ENCODE measurements at regions not wholly inside any gene's neighbourhood (a gene's known extent, or its start where the extent isn't known, plus 50 kb on each side); places are given as distances from the start of the nearest gene placed in this dataset.

DNA sequence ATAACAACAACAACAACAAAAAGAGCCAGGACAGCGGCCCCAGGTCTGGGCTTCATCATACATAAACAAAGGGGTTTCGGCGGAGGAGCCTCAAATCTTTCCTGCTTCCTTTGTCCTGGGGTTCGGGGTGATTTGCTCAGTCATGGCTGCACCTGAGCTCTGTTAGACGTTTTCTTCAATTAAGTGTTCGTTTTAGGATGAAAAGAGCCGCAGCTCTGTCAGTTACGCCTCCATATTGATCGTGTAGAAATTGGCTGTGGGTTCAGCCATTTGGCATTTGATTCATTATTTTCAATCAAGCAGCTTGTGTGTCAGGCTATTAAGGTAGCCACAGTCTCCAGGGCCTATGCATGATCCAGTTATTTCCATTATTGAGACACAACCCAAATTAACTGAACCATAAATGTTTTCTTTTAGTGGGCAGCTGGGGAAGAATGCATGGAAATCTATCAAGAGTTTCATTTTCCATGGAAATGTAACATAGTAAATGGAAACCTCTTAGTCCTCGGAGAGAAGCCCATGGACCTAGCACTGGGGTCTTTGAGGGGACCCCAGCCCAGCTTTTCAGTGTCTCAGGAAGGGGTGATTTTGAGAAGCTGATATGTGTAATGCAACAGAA, 370.0 kb upstream of the C1orf174 start:
- TF ChIP-seq, protein P1, sequence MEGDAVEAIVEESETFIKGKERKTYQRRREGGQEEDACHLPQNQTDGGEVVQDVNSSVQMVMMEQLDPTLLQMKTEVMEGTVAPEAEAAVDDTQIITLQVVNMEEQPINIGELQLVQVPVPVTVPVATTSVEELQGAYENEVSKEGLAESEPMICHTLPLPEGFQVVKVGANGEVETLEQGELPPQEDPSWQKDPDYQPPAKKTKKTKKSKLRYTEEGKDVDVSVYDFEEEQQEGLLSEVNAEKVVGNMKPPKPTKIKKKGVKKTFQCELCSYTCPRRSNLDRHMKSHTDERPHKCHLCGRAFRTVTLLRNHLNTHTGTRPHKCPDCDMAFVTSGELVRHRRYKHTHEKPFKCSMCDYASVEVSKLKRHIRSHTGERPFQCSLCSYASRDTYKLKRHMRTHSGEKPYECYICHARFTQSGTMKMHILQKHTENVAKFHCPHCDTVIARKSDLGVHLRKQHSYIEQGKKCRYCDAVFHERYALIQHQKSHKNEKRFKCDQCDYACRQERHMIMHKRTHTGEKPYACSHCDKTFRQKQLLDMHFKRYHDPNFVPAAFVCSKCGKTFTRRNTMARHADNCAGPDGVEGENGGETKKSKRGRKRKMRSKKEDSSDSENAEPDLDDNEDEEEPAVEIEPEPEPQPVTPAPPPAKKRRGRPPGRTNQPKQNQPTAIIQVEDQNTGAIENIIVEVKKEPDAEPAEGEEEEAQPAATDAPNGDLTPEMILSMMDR (IDR thresholded peaks at IDR 0.05; ENCODE audit: low read depth, low read length, missing control alignments) = no peak
- no peak for DNase-seq (ENCODE audit: extremely low read depth, low read depth)
- H3K4me3 ChIP-seq (replicated peaks; ENCODE audit: low read depth, low read length) = no peak overlapping the region

DNA sequence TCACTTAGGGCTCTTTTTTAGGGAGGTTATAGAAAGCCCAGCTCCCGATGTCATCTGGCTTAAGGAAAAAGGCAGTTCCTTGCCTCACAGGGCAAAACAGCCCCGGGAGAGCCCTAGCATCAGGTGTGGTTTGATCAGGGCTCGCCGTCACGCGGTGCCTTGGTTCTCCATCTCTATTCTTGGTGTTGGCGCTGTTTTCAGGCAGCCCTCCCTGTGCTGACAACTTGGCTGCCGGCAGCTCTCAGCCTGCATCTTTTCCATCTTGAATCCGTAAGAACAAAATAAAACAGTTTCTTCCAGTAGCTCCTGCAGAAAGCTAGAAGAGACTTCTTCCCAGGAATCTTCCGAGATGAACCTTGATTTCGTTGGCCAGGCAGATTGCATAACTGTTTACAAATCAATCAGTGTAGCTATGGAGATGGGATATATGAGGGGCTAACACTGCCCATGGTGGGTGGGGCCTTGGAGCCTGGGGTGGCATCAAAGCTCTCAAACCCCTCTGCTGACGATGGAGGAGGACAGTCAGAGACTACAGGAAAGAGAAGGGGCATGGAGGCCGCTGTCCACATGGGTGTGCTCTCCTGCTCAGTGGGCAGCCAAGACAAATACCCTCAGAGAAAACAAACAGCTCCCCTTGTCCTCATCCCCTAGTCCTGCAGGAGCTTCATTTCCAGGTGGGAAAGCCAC, 370.7 kb upstream of the C1orf174 start:
- no peak overlapping the region for H3K4me3 ChIP-seq (replicated peaks; ENCODE audit: low read depth, low read length)
- no peak for DNase-seq (ENCODE audit: extremely low read depth, low read depth)
- TF ChIP-seq, protein P1 (IDR thresholded peaks at IDR 0.05; ENCODE audit: low read depth, low read length, missing control alignments) = no peak

DNA sequence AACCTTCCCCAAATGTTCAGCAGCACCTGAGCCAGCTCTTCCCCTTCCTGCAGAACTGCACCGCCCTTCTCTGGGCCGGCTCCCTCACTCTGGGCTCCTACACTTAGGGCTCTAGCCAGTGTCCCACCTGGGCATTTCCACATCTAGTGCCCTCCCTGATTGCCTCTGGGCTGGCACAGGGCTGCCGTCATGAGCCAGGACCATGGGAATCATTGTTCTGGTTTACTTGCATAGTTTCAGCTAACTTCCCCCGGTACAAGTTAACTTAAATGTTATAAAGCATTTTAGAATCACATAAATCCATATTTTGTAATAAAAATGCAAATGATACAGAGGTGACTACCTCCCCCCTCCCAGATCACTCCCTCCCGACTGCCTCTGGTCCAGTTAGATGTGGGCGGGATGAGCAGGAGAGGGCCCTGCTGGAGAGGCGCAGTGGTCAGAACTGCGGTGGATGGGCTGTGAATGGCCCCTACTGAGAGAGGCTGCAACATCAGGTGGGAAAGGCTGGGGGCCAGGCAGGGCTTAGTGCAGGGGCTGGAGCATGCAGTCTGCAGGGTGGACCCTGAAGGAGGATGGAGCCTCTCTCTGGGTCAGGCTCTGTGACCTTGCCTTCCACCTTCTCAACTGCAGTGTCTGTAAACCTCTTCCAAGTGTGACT, 371.4 kb upstream of the C1orf174 start:
- no peak for DNase-seq (ENCODE audit: extremely low read depth, low read depth)
- TF ChIP-seq, protein P1 (IDR thresholded peaks at IDR 0.05; ENCODE audit: low read depth, low read length, missing control alignments) = no peak
- no peak overlapping the region for H3K4me3 ChIP-seq (replicated peaks; ENCODE audit: low read depth, low read length)

DNA sequence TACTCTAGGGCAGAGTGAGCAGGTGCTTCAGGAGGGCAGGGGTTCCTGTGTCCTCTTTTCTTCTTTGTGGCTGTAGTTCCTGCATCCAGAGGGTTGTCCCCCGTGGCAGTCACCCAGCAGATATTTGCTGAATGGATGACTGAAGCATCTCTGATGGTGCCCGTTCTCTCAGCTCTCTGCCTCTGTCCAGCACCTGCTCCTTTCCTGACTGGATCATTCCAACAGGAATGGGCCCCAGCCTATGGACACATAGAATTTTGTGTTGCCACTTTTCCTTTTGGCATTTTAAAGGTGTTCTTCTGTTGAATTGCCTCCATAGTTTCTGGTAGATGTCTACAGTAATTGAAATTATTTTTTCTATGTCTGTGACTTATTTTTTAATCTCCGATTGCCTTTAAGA, 372.5 kb upstream of the C1orf174 start:
- TF ChIP-seq, protein P1 (IDR thresholded peaks at IDR 0.05; ENCODE audit: low read depth, low read length, missing control alignments) = no peak
- H3K4me3 ChIP-seq (replicated peaks; ENCODE audit: low read depth, low read length) = no peak overlapping the region
- DNase-seq (ENCODE audit: extremely low read depth, low read depth) = no peak

DNA sequence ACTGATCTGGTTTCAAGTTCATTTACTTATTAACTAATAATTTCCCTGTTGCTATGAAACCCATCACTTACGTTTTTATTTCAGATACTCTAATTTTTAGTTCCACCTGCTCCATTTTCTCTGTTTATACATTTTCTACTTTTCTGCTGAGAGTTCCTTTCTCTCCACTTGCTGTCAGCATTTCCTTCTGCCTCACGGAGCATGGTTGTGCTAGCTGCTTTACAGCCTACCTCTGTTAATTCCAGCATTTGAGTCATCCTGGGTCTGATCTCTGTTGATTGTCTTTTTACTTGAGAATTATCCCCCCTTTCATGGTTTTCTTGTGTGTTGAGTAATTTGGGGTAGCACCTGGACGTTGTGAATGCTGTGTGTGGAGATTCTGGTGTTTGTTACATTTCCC, 373.2 kb upstream of the C1orf174 start:
- TF ChIP-seq, protein P1 (IDR thresholded peaks at IDR 0.05; ENCODE audit: low read depth, low read length, missing control alignments) = no peak
- DNase-seq (ENCODE audit: extremely low read depth, low read depth) = no peak

DNA sequence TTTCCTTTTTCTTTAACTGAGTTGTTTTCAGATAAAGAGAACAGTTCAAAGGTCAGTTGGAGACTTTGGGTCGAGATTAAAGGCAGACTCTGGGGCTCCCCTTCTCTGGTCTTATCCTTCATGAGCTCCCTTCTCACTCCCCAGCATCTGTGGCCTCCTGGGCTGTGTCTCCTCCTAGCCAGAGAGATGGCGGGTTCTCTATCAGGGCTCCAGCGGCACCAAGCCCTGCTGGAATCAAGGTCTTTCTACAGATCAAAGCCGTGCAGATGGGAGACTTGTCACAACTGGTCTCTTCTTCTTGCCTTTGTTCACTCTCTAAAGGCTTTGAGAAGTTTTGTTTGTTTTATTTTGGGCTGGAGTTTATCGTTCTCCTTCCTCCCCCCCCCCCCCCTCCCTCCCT, 373.7 kb upstream of the C1orf174 start:
- TF ChIP-seq, protein P1 (IDR thresholded peaks at IDR 0.05; ENCODE audit: low read depth, low read length, missing control alignments) = no peak
- H3K4me3 ChIP-seq (replicated peaks; ENCODE audit: low read depth, low read length) = no peak overlapping the region
- DNase-seq (ENCODE audit: extremely low read depth, low read depth) = no peak

More for the DNA sequence above, 373.2 kb upstream of the C1orf174 start:
- H3K4me3 ChIP-seq (replicated peaks; ENCODE audit: low read depth, low read length) = no peak overlapping the region

Data from HFF-Myc (cell line).